K562 (cell line): ENCODE measurements at regions not wholly inside any gene's neighbourhood (a gene's known extent, or its start where the extent isn't known, plus 50 kb on each side); places are given as distances from the start of the nearest gene placed in this dataset.

Source experiments
- ATAC-seq: fragments of 200-7000 bp; cut with Tn5 transposase; 3 replicates; pipeline ENCODE4 v1.9.1; 2020; ENCODE audit warnings: moderate library complexity
- BruUV-seq: library from RNA; stranded (reverse); fragments of 400-500 nt; replicated peaks from 2 replicates; lab custom pipeline; 2021; lab: Mats Ljungman, UMichigan
- CTCF ChIA-PET: fragments of 300-600 bp; formaldehyde crosslinking; extraction: SDS; loops from one replicate; lab custom pipeline; 2021; ENCODE audit warnings: low intra/inter-chr PET ratio; lab: Yijun Ruan, JAX
- POLR2A ChIA-PET: fragments of 300-600, 350-650 bp; sonication (Branson Sonifier 250); formaldehyde crosslinking; extraction: SDS; loops from one replicate; lab custom pipeline; 2021; ENCODE audit warnings: antibody characterized with exemption, inconsistent platforms; lab: Yijun Ruan, JAX
- DNase-seq, 4 experiments: peaks; one replicate each; pipeline versions ENCODE4 v3.0.0 to v3.0.0-alpha.2; 2011 to 2018; ENCODE audit warnings: low spot score in 3 of 4, mixed read lengths in 3 of 4; ENCODE audit errors: extremely low read depth in 1 of 4
- FAIRE-seq: peaks from 2 replicates; lab custom pipeline; 2011; peaks lifted over from hg19 to GRCh38; lab: Jason Lieb, UNC
- H2AFZ ChIP-seq: 2 replicates; pipeline ENCODE4 v1.6.0; 2011; ENCODE audit warnings: low read depth, low read length, control low read depth, inconsistent platforms
- H3K27ac ChIP-seq: fragments of 200-600 bp; 3 replicates; pipeline ENCODE4 v1.8.0; 2011; ENCODE audit warnings: low read depth, mild to moderate bottlenecking, control low read depth, inconsistent platforms, low read length, moderate library complexity, mixed read lengths; ENCODE audit errors: extremely low read depth
- H3K27me3 ChIP-seq, 2 experiments: fragments of 300-600 bp in 1 of 2; 2 replicates in 1 of 2; 3 replicates in 1 of 2; pipeline versions ENCODE4 v1.6.0 to v1.8.0; 2011; ENCODE audit warnings: inconsistent platforms in 2 of 2, low read length in 2 of 2, mild to moderate bottlenecking in 1 of 2, mixed read lengths in 1 of 2, moderate library complexity in 1 of 2; ENCODE audit not compliant: control insufficient read depth in 2 of 2, insufficient read depth in 2 of 2
- H3K36me3 ChIP-seq: fragments of 300-600 bp; 3 replicates; pipeline ENCODE4 v1.8.0; 2011; ENCODE audit warnings: mild to moderate bottlenecking, low read length, inconsistent platforms; ENCODE audit not compliant: control insufficient read depth, insufficient read depth
- H3K4me1 ChIP-seq, 2 experiments: fragments of 200-600 bp in 1 of 2; replicated peaks in 1 of 2; 2 replicates in 1 of 2; 3 replicates in 1 of 2; pipeline versions ENCODE4 v1.5.1 to v1.8.0; 2011; ENCODE audit warnings: inconsistent platforms in 2 of 2, low read length in 2 of 2, mild to moderate bottlenecking in 1 of 2, mixed read lengths in 1 of 2, moderate library complexity in 1 of 2; ENCODE audit not compliant: control insufficient read depth in 2 of 2, insufficient read depth in 2 of 2
- H3K4me2 ChIP-seq: 2 replicates; pipeline ENCODE4 v1.6.1; 2011; ENCODE audit warnings: low read length, control low read depth, inconsistent platforms, mixed read lengths; ENCODE audit not compliant: insufficient read depth
- H3K4me3 ChIP-seq: fragments of 200-600 bp; sonication (generic), shearing (Covaris generic); 2 replicates; pipeline ENCODE4 v1.5.1; 2016; ENCODE audit warnings: control low read depth, inconsistent platforms
- H3K79me2 ChIP-seq: fragments of 200-600 bp; 3 replicates; pipeline ENCODE4 v1.8.0; 2011; ENCODE audit warnings: low read length, inconsistent platforms; ENCODE audit not compliant: control insufficient read depth, insufficient read depth
- H3K9ac ChIP-seq, 2 experiments: 2 replicates each; pipeline versions ENCODE4 v1.6.0 to v1.6.1; 2011; ENCODE audit warnings: low read depth in 2 of 2, low read length in 2 of 2, control low read depth in 1 of 2, inconsistent platforms in 1 of 2, mild to moderate bottlenecking in 1 of 2, mixed read lengths in 1 of 2; ENCODE audit not compliant: insufficient read depth in 1 of 2
- H3K9me1 ChIP-seq: one replicate; pipeline ENCODE4 v1.6.0; 2011; ENCODE audit warnings: inconsistent platforms, mild to moderate bottlenecking, low read length, moderate library complexity; ENCODE audit not compliant: control insufficient read depth, insufficient read depth
- H3K9me3 ChIP-seq: replicated peaks from 2 replicates; pipeline ENCODE4 v1.5.1; 2011; ENCODE audit warnings: low read depth, low read length, inconsistent platforms; ENCODE audit not compliant: control insufficient read depth, insufficient read depth
- H4K20me1 ChIP-seq: replicated peaks from 2 replicates; pipeline ENCODE4 v1.6.1; 2011; ENCODE audit warnings: low read length, inconsistent platforms, mixed read lengths; ENCODE audit not compliant: control insufficient read depth, insufficient read depth
- MEIS2 ChIP-seq: fragments of 450-650 bp; IDR thresholded peaks from 2 replicates; pipeline ENCODE4 v1.6.1; 2014; ENCODE audit warnings: mild to moderate bottlenecking; ENCODE audit not compliant: partially characterized antibody
- YY1 ChIP-seq, 3 experiments: IDR thresholded peaks; 2 replicates each; pipeline ENCODE4 v1.6.1; 2011; ENCODE audit warnings: low read length in 2 of 3, mild to moderate bottlenecking in 2 of 3, moderate library complexity in 2 of 3, borderline replicate concordance in 1 of 3, control low read depth in 1 of 3, low read depth in 1 of 3; ENCODE audit not compliant: insufficient read depth in 3 of 3, insufficient replicate concordance in 2 of 3, control insufficient read depth in 1 of 3, insufficient read length in 1 of 3; ENCODE audit errors: extremely low read depth in 1 of 3
- ZC3H11A ChIP-seq: IDR thresholded peaks from 2 replicates; pipeline ENCODE4 v1.6.1; 2012; ENCODE audit warnings: low read depth, low read length, improper control_type of control experiment
- WGBS: fragments of 100-300 bp; shearing (Covaris generic); methylation state at CpG from one replicate; pipeline ENCODE4 v1.1.6; 2016; ENCODE audit warnings: low coverage, mixed read lengths; ENCODE audit not compliant: insufficient coverage; ENCODE audit errors: missing lambda C conversion rate; 5-methylcytosine and 5-hydroxymethylcytosine counted together
- in situ Hi-C: fragments of 300-500 bp; cut with MboI; formaldehyde crosslinking; loops from 4 replicates; pipeline ENCODE4 v1.15.0; 2018; ENCODE audit warnings: inconsistent platforms, mixed read lengths
- intact Hi-C: fragments of 100-400 bp; cut with micrococcal nuclease; formaldehyde crosslinking; loops from 2 replicates; pipeline ENCODE4 v1.14.2; 2022
- TF ChIP-seq, protein P1 (sequence below): fragments of 450-650 bp; IDR thresholded peaks from 2 replicates; pipeline ENCODE4 v1.6.1; 2016; ENCODE audit warnings: mild to moderate bottlenecking, moderate library complexity

DNA sequence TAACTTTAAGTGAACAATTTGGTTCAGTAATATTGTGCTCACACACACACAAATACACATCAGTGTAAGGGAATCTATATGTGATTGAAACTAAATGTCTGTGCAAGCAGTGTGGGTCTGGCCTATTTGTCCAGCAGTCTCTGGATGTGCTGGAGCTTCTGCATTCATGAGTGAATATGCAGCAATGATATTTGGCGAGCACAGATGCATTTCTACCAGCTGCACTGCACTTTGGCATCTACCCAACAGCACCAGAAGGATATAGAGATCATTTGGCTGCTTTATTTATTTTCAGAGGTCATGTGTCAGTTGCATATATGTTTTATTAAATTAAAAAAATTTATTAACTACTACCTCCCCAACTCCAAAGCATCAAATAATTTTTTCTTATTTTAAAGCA is 613.4 kb upstream of the NR3C2 start:
- no peak overlapping the region for H3K4me3 ChIP-seq
- no peak for FAIRE-seq
- POLR2A ChIA-PET, result no interaction called here
- H3K36me3 ChIP-seq, result no peaks in the 10 kb centered on the region
- H3K9ac ChIP-seq, result no peak overlapping the region
- no peak overlapping the region for H3K4me2 ChIP-seq
- in situ Hi-C loops, result no loop called here
- ATAC-seq, result no peak
- no peak overlapping the region for H3K27ac ChIP-seq
- no peak for TF ChIP-seq MEIS2
- TF ChIP-seq, all 486 proteins: peak for 0
- intact Hi-C loops, result no loop called here
- Histone ChIP-seq H3K4me1 (no peaks in the 10 kb centered on the region), H4K20me1 (no peaks in the 10 kb centered on the region), H3K79me2 (no peaks in the 10 kb centered on the region), H3K9me1 (no peaks in the 10 kb centered on the region), H3K9me3 (no peaks in the 10 kb centered on the region), H3K27me3 (no peaks in the 10 kb centered on the region), H2AFZ (no peak overlapping the region)
- BruUV-seq, result no TSS peak
- WGBS, result 0% methylated on average over 1 of the region's 1 CpG
- no peak for DNase-seq
- CTCF ChIA-PET, result no interaction called here

DNA sequence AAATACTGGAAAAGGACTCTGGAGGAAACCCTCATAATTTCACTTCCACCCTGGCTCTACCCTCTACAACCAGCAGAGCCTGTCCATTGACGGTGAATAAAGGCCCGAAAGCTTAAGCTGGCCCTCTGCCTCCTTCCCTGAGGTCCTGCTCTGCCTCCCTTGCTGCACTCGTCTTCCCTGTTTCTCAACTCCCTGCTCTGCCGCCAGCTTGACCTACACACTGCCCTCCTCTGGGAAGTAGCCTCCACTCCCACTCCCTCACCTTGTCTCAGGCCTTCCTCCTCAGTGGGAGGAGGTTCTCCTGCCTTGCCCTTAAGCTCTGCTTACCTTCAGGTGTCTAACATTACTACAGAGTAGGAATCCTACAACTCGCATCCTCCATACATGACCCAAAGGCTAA is 608.6 kb upstream of the NR3C2 start:
- Histone ChIP-seq H3K27ac (no peak overlapping the region), H2AFZ (no peak overlapping the region), H3K9me1 (no peaks in the 10 kb centered on the region), H4K20me1 (no peaks in the 10 kb centered on the region), H3K79me2 (no peaks in the 10 kb centered on the region), H3K36me3 (no peaks in the 10 kb centered on the region), H3K4me2 (no peak overlapping the region), H3K9ac (no peak overlapping the region), H3K9me3 (no peaks in the 10 kb centered on the region), H3K27me3 (no peaks in the 10 kb centered on the region), H3K4me3 (no peak overlapping the region), H3K4me1 (no peaks in the 10 kb centered on the region)
- no peak for ATAC-seq
- in situ Hi-C loops (no loop called here), intact Hi-C loops (no loop called here)
- no TSS peak for BruUV-seq
- 2% methylated on average over 4 of the region's 5 CpGs for WGBS
- DNase-seq, result no peak
- FAIRE-seq, result no peak
- ChIA-PET POLR2A (no interaction called here), CTCF (no interaction called here)
- TF ChIP-seq, protein P1, sequence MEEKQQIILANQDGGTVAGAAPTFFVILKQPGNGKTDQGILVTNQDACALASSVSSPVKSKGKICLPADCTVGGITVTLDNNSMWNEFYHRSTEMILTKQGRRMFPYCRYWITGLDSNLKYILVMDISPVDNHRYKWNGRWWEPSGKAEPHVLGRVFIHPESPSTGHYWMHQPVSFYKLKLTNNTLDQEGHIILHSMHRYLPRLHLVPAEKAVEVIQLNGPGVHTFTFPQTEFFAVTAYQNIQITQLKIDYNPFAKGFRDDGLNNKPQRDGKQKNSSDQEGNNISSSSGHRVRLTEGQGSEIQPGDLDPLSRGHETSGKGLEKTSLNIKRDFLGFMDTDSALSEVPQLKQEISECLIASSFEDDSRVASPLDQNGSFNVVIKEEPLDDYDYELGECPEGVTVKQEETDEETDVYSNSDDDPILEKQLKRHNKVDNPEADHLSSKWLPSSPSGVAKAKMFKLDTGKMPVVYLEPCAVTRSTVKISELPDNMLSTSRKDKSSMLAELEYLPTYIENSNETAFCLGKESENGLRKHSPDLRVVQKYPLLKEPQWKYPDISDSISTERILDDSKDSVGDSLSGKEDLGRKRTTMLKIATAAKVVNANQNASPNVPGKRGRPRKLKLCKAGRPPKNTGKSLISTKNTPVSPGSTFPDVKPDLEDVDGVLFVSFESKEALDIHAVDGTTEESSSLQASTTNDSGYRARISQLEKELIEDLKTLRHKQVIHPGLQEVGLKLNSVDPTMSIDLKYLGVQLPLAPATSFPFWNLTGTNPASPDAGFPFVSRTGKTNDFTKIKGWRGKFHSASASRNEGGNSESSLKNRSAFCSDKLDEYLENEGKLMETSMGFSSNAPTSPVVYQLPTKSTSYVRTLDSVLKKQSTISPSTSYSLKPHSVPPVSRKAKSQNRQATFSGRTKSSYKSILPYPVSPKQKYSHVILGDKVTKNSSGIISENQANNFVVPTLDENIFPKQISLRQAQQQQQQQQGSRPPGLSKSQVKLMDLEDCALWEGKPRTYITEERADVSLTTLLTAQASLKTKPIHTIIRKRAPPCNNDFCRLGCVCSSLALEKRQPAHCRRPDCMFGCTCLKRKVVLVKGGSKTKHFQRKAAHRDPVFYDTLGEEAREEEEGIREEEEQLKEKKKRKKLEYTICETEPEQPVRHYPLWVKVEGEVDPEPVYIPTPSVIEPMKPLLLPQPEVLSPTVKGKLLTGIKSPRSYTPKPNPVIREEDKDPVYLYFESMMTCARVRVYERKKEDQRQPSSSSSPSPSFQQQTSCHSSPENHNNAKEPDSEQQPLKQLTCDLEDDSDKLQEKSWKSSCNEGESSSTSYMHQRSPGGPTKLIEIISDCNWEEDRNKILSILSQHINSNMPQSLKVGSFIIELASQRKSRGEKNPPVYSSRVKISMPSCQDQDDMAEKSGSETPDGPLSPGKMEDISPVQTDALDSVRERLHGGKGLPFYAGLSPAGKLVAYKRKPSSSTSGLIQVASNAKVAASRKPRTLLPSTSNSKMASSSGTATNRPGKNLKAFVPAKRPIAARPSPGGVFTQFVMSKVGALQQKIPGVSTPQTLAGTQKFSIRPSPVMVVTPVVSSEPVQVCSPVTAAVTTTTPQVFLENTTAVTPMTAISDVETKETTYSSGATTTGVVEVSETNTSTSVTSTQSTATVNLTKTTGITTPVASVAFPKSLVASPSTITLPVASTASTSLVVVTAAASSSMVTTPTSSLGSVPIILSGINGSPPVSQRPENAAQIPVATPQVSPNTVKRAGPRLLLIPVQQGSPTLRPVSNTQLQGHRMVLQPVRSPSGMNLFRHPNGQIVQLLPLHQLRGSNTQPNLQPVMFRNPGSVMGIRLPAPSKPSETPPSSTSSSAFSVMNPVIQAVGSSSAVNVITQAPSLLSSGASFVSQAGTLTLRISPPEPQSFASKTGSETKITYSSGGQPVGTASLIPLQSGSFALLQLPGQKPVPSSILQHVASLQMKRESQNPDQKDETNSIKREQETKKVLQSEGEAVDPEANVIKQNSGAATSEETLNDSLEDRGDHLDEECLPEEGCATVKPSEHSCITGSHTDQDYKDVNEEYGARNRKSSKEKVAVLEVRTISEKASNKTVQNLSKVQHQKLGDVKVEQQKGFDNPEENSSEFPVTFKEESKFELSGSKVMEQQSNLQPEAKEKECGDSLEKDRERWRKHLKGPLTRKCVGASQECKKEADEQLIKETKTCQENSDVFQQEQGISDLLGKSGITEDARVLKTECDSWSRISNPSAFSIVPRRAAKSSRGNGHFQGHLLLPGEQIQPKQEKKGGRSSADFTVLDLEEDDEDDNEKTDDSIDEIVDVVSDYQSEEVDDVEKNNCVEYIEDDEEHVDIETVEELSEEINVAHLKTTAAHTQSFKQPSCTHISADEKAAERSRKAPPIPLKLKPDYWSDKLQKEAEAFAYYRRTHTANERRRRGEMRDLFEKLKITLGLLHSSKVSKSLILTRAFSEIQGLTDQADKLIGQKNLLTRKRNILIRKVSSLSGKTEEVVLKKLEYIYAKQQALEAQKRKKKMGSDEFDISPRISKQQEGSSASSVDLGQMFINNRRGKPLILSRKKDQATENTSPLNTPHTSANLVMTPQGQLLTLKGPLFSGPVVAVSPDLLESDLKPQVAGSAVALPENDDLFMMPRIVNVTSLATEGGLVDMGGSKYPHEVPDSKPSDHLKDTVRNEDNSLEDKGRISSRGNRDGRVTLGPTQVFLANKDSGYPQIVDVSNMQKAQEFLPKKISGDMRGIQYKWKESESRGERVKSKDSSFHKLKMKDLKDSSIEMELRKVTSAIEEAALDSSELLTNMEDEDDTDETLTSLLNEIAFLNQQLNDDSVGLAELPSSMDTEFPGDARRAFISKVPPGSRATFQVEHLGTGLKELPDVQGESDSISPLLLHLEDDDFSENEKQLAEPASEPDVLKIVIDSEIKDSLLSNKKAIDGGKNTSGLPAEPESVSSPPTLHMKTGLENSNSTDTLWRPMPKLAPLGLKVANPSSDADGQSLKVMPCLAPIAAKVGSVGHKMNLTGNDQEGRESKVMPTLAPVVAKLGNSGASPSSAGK, result no peak
- no peak for TF ChIP-seq YY1 (IDR thresholded peaks at IDR 0.05; ENCODE audit: borderline replicate concordance in 1 of 3, control insufficient read depth in 1 of 3, extremely low read depth in 1 of 3, insufficient read depth in 3 of 3, insufficient read length in 1 of 3, insufficient replicate concordance in 2 of 3, low read depth in 1 of 3, low read length in 2 of 3)
- TF ChIP-seq ZC3H11A, result no peak
